ENCODE measurements at regions not wholly inside any gene's neighbourhood (a gene's known extent, or its start where the extent isn't known, plus 50 kb on each side); places are given as distances from the start of the nearest gene placed in this dataset.

GRCh38 chr1:219801156-219801820 lies 127.1 kb downstream of the SLC30A10 start:
- DNase-seq (ENCODE audit: low read depth, low spot score), result no peak

DNA sequence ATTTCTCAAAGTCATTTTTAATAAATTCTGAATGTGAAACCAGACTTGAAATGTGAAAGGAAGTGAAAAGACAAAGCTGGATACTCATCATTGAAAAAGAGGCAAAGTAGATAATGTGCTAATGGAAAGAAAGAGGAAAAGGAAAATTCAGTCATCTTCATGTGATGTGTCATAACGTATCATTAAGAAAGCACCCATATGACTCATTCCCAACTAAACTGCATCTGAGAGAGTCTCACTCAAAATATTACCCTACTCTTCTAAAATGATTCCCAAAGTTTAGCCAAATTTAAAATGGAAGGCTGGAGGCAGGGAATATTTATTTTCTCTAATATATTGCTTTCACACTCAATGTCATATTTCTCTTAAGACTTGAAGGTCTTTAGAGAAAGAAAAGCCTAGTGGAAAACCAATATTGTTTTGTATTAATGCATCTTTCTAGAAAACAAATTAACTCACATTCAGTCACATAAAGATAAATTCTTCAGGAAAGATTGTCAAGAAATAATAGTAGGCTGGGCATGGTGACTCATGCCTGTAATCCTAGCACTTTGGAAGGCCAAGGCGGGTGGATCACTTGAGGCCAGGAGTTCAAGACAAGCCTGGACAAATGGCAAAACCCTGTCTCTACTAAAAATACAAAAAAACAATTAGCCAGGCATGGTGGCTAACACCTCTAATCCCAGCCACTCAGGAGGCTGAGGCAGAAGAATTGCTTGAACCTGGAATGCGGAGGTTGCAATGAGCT lies 129.9 kb downstream of the SLC30A10 start:
- no peak for DNase-seq (ENCODE audit: low read depth, low spot score)

- no peak for DNase-seq (ENCODE audit: low read depth, low spot score)
Measured at GRCh38 chr1:219797683-219798082, 130.7 kb downstream of the SLC30A10 start.

GRCh38 chr1:219797009-219797408 lies 131.3 kb downstream of the SLC30A10 start:
- DNase-seq (ENCODE audit: low read depth, low spot score), result no peak

DNA sequence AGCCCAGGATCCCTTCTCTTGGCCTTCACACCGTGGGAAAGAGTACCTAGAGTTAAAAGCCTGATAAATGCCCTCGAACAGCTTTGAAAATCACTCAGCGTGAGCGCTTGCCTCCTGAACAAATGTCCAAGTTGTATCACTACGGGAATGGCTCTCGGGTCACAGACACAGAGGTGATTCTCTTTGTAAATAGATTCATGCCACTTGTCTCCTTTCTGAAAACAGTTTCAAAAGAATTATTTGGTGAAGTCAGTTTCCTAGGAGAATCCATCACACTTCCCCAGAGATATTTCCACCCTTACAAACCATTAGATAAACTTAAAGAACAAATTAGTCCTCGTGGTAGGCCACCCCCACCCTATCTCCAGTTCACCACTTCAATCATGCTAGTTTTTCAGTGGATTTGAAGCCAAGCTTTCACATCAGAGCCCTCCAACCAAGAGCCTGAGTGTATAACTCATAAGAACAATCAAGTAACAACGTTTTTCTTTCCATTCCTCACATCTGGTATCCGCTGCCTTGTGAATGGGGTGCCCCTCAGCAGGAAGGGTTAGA lies 132.9 kb downstream of the SLC30A10 start:
- DNase-seq (ENCODE audit: low read depth, low spot score), result no peak

- DNase-seq (ENCODE audit: low read depth, low spot score), result no peak
Measured at GRCh38 chr1:219794085-219794743, 134.1 kb downstream of the SLC30A10 start.

DNA sequence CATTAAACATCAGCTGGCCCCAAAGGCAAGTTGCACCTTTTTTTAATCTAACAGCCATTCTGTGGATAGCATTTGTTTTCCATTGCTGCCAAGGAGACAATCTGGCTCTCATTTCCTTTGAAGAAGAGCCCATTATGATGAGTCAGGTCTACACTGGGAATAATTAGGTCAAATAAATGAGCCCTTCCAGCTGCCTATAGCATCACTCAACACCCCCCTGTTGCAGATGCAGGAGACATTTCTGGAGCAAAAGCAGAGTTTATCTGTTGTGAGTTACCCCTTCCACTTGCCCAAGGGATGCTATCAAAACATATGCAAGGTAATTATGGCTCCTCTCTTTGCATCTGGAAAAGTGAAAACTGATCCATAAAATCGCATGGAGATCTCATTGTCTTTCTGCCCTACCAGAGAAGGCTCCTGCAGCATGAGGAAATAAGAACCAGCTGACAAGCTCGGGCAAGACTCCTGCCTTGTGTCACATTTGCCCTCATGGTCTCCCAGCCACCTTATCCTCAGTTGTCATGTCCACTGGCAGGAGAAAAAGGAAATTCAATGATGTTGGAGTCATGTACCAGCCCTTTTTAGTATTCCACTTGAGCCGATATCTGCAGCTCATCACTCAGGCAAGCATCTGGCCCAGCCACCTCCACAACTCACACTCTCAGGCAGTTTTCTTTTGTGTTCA lies 135.9 kb downstream of the SLC30A10 start:
- DNase-seq (ENCODE audit: low read depth, low spot score), result no peak

DNA sequence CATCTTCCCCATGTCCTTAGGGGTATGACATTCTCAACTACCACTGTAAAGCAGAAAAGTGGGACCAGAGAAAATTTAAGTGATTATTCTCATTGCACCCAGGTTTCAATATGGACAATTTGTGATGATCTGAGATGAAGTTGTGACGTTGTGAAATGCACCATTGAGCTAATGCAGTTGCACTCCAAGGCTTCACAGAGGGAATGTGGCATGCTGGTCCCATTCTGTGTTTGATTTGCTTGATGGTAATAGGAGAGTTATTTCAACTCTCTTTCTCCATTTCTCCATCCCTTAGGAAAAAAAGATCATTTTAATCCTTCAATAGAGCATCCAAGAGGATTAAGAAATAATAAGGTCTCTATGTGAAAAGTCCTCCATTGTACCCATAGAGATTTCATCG lies 136.6 kb downstream of the SLC30A10 start:
- no peak for DNase-seq (ENCODE audit: low read depth, low spot score)

- no peak for DNase-seq (ENCODE audit: low read depth, low spot score)
Measured at GRCh38 chr1:219790834-219791615, 137.3 kb downstream of the SLC30A10 start.

DNA sequence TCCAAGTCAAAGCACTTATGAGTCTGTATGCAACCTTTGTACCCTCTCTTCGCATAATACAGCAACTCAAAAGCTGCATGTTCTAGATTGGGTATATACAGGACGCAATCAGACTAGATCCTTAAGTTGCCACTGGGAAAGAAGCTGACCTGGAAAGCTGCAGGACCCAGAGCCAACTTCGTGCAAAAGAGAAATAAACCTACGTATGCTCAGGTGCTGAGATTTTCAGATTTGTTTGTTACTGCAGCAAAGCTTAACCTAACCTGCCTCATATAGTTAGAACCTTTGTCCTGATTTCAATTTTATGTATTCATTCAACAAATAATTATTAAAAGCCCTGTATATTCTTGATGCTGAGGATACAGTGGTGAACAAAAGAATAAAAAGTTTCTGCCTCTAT lies 139.7 kb downstream of the SLC30A10 start:
- DNase-seq (ENCODE audit: low read depth, low spot score), result no peak

- DNase-seq (ENCODE audit: low read depth, low spot score), result no peak
Measured at GRCh38 chr1:219788091-219788490, 140.3 kb downstream of the SLC30A10 start.

DNA sequence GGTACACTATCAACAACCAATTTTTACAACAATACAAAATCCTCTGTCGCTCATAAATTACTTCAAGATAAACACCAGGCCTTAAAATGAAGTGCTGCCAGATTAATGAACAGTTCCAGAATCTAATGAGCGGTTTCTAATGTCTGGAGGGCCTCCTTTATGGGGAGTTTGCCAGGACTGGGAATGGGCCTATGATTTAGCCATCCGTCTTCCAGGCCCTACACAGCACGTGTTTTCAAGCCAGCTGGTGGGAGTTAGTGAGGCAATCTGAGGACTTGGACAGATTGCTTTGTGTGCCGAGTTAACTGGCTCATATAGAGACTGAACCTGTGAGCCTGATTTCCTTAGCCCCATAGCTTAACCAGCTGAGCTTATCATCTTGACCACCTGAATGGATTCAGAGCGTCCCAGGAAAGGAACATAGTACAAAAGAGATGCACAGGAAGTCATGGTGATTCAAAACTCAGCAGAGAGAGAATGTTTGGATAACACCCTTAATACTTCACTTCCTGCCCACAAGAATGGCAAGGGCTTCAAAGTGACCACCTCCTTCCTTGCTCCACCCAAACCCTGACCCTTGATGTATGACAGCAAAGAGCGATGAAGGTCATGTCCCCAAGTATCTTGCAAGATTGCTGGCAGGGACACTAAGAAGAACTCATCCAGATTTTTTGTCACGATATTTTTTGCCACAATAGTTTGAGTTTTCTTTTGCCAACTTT lies 143.5 kb downstream of the SLC30A10 start:
- DNase-seq (ENCODE audit: low read depth, low spot score), result no peak

DNA sequence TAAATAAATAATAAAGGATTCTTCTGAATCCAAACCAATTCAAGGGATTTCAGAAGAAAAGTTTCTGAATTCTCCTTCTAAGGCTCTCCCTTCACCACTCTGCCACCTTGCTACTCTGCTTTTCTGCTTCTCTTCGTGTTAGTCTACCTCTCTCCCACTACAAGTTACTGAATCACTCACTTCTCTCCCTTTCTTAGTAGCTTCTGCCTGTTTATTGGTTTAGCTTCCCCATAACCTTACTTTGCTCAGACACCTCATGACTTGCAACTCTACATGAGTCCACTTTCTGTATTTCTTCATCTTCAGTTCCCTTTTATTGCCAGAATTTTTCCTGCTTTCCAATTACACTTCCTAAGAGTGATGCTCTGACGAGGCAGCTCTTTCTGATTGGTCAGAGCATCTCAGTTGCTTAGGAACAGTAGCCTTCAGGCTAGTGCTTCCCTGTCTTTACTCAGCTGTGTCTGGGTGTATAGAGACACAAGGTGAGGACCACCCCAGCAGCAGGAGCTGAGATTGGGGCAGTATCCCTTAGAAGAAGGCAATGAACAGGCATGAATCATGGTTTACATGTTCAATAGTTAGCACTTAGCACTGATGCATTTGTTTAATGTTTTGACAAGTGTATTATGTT lies 144.6 kb downstream of the SLC30A10 start:
- DNase-seq (ENCODE audit: low read depth, low spot score), result no peak

GRCh38 chr1:219782929-219783328 lies 145.4 kb downstream of the SLC30A10 start:
- no peak for DNase-seq (ENCODE audit: low read depth, low spot score)

DNA sequence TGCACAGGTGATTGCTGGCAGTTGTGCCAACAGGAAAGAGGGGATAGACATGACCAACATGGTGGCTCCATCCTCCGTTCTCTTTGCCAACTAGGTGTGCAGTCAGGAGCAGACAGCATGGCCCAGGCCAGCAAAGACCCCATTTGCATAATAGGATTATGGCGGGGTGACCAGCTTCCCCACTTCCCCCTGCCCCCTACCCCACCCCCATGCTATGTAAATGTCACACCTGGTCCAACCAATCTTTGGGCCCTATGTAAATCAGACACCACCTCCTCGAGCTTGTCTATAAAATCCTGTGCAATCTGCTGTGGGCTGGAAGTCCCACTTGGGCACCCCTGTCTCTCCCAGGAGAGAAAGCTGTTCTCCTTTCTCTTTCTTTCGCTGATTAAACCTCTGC lies 146.0 kb downstream of the SLC30A10 start:
- no peak for DNase-seq (ENCODE audit: low read depth, low spot score)

DNA sequence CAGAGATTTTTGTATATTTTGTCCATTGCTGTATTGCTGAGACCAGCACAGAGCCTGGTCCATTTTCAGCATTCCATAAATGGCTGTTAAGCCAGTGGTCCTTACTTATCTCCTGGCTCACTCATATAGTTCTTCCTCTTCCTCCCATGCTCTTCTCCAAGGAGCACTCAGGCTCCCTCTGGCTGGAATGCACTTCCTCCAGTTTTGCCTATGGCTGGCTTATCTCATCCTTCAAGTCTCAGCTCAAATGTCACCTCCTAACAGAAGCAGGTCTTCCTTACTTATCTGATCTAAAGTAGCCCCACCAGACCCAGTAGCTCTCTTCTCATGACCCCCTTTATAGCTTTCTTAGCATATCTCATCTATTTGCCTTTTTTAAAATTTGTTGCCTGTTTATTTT lies 146.9 kb downstream of the SLC30A10 start:
- DNase-seq (ENCODE audit: low read depth, low spot score), result no peak

DNA sequence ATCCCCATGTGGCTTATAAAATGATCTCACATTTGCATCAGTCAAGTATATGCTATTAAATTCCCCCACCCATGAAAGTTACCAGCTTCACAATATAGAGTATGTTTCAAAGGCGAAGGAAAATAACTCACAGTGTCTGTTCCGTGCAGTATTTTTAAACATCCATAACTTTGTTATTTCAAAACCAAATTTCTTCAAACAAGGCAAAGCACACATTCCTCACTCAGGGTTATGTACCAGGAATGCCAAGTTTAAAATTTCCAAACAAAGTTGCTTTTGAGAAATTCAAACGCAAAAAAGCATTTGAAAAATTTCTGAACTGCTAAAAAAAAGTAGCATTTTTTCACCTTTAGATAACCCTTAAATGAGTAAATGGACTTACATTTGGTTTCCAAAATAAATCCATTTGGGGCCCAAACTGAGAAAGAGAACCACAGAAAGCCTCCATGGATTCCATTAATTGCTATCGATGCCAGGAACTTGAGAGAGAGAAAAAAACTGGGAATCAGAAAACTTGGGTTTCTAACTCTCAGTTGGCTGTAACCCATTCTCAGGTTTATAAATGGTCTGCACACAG lies 149.5 kb downstream of the SLC30A10 start:
- DNase-seq (ENCODE audit: low read depth, low spot score), result no peak

GRCh38 chr1:219778110-219778509 lies 150.2 kb downstream of the SLC30A10 start:
- no peak for DNase-seq (ENCODE audit: low read depth, low spot score)

GRCh38 chr1:219774386-219774785 lies 154.0 kb downstream of the SLC30A10 start:
- no peak for DNase-seq (ENCODE audit: low read depth, low spot score)
